Thyroid gland (tissue), 4 donors: ENCODE measurements at regions not wholly inside any gene's neighbourhood (a gene's known extent, or its start where the extent isn't known, plus 50 kb on each side); places are given as distances from the start of the nearest gene placed in this dataset.

Experiments used
- CTCF ChIP-seq, 6 experiments: fragments of 200-600 bp in 3 of 6; fragments of 450-650 bp in 3 of 6; sonication (generic) in 3 of 6; IDR thresholded peaks; one replicate each; pipeline ENCODE4 v1.5.1; 2016 to 2019; ENCODE audit warnings: antibody characterized with exemption in 6 of 6, mild to moderate bottlenecking in 2 of 6, inconsistent platforms in 1 of 6, moderate library complexity in 1 of 6
- POLR2A ChIP-seq, 2 donors: fragments of 450-650 bp; IDR thresholded peaks; one replicate each; pipeline ENCODE4 v1.6.1; 2017; ENCODE audit warnings: antibody characterized with exemption in 2 of 2, mild to moderate bottlenecking in 2 of 2, moderate library complexity in 1 of 2

GRCh38 chr11:119566319-119566718 lies 143.3 kb upstream of the THY1 start:
- TF ChIP-seq CTCF (IDR thresholded peaks at IDR 0.05) (no peak), POLR2A (IDR thresholded peaks at IDR 0.05) (no peak)
